Activated CD8-positive, alpha-beta memory T cell treated with anti-CD3 and anti-CD28 coated beads, Interleukin-2, amount 50 U/mL, for 48 hours (primary cell): ENCODE measurements at regions not wholly inside any gene's neighbourhood (a gene's known extent, or its start where the extent isn't known, plus 50 kb on each side); places are given as distances from the start of the nearest gene placed in this dataset.

ENCODE experiments used
- DNase-seq: peaks from one replicate; pipeline ENCODE4 v3.0.0-alpha.2; 2020

GRCh38 chr4:16991450-16991849 lies 93.0 kb upstream of the LDB2 start:
- DNase-seq = no peak

- DNase-seq = no peak
Measured at GRCh38 chr4:16989371-16989770, 90.9 kb upstream of the LDB2 start.

- DNase-seq = no peak
Measured at GRCh38 chr4:16988814-16989213, 90.4 kb upstream of the LDB2 start.

GRCh38 chr4:16977081-16977480 lies 78.6 kb upstream of the LDB2 start:
- no peak for DNase-seq

GRCh38 chr4:16969696-16970135 lies 71.3 kb upstream of the LDB2 start:
- DNase-seq = no peak

- no peak for DNase-seq
Measured at GRCh38 chr4:16967722-16968121, 69.3 kb upstream of the LDB2 start.

GRCh38 chr4:16959305-16959704 lies 60.9 kb upstream of the LDB2 start:
- DNase-seq = no peak

GRCh38 chr4:16952896-16953630 lies 54.6 kb upstream of the LDB2 start:
- no peak for DNase-seq

GRCh38 chr4:16952462-16952871 lies 54.0 kb upstream of the LDB2 start:
- no peak for DNase-seq
